NCI-H1694 (cell line): ENCODE measurements at regions not wholly inside any gene's neighbourhood (a gene's known extent, or its start where the extent isn't known, plus 50 kb on each side); places are given as distances from the start of the nearest gene placed in this dataset.
"Not testable (repeated sequence)": the region's sequence is repeated elsewhere in the genome, so short reads cannot be mapped to it uniquely, and the experiment has no call there.

Experiments used
- DNase-seq: peaks from one replicate; lab custom pipeline; 2025; lab: John Stamatoyannopoulos, UW

DNA sequence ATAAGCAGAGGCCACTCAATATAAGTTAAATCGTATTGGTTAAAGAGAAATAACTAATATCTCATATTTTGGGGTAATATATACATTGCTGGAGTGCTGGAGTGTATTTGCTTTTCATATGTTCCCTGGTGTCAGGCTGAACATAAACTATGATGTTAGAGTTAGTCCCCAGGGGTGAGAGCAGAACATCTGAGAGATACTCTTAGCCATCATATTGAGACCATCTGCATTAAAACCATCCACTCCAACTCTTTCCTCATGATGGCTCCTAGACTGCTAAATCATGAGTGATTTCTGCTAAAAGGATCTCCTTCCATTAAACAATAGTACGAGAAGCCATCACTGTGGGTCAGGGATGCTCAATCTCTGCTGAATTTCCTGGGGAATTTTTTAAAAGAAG is 436.2 kb downstream of the DTWD2 start:
- DNase-seq: no peak

DNA sequence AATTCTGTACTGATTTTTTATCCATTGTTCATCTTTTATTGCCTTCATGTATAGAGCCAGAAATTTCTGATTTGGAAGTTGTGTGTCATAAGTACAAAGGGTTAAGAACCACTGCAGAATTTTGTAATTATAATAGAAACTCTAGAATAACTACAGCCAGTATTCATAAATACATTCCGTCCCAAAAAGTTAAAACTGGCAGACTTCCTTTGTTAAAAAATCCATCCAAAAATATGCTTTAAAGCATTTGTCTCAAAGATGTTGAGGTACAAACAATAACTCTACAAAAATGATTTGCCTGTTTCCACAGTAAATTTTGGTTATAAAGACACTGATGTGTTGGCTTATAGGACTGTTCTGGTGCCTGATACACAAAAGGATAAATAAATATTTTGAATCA is 436.6 kb downstream of the DTWD2 start:
- no peak for DNase-seq

DNA sequence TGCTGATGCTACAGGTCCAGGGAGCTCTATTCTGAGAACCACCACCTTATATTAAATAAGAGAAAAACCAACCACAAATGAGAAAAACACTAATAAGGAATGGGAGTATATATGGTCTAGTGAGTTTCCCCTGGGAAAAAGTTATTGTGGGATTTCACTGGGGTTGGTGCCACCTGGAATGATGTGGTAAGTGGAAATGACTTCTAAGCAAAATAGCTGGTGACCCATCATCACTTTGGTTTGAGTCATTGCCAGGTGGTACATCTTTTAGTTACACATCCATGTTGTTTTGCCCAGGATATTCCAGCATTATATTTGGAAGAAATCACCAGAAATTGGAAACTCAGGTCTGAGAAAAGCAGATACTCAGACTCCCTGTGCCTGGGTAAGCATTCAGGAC is 437.3 kb downstream of the DTWD2 start:
- no peak for DNase-seq

DNA sequence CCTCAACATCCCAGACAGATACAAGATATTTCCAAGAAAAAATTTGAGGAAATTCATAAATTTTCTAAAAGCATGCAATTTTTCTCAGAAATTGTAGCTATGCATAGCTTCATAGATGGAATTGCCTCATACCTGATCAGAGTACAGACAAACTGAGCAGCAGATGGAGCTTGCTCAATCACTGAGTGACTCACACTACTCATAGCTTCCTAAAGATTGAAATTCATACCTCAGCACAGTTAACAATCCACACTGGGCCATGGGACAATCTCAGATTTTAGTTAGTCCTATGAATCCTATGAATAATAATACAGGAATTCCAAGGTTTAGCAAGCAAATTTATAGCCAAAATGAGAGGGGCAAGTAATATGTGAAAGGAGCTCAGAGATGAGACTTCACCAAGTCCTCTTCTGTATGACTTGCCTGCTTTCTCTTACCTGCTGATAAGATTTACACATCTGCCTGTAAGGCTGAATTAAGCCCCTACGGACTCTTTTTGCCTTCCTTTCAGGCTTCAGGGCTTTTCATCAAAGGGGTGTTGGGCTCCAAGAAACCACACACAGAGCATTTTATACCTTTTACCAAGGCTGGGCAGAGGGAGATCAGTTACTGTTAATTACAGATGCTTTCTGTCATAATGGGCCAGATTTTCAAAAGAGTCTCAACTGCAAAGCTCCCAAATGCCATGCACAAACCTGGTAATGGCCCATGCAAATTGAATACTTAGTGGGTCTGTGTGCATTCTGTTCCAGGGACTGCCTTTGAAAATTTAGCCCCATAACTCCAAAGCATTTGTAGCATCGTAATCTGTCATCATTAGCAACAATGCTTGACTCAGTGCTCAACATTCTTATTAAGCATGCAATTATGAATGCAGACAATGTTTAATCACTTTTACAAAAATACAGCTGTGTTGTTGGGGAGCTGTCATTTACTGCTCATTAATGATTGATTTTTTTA is 439.3 kb downstream of the DTWD2 start:
- no peak for DNase-seq

DNA sequence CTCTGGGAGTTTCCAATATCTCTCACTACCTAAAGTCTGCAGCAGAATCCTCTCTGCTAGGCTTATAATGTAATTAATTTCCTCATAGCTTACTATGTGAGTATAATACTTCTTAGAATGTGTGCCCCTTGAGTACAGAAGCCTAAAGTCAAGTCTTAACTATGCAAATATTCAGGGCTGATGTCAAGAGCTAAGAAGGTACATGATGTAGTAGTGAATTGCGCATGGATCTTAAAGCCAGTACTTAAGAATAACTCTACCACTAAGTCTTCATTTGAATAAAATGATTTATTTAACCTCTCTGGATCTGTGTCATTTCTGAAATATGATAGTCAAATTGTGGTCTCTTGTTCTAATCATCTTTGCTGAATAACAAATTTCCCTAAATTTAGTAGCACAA is 442.9 kb downstream of the DTWD2 start:
- no peak for DNase-seq

DNA sequence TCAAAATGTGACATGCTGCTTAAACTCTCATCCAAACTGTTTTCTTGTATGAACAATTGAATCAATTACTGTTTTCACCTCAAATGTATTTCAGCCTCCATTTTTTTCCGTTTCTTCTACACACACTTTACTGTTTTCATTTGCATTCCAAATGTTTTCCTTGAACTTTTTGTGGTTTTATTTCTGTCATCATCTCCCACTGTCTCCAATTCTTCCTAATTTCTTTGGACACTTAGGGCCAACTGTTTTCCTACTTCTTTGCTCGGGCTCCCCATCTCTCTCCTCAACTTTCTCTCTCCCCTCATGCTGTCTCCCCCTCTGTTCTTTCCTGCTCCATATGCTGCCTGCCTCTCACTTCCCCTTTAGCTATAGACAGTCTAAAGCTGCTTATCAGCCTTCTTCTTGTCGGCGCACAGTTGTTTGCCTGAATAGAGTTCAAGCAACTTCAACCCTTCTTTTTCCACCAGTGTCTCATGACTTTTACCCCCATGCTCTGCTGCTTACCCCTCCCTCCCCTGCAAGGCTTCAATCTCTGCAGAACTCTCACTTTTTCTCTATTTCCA is 443.4 kb downstream of the DTWD2 start:
- no peak for DNase-seq

DNA sequence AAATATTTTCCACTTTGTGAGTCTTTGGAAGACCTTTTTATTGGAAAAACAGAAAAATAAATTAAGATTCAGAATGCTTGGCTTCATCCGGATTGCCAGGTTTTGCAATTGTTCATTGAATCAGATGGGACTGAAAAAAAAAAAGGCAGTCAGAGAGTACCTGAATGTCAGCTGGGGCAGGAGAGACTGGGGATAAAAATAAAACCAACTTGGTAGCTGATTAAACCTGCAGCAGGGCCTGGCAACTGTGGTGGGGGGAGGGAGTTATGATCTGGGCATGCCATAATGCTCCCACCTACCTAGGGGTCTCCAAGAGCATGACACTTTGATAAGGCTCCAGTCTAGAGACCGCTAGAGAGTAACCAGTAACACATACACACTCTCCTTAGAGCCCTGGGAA is 454.4 kb downstream of the DTWD2 start:
- no peak for DNase-seq

DNA sequence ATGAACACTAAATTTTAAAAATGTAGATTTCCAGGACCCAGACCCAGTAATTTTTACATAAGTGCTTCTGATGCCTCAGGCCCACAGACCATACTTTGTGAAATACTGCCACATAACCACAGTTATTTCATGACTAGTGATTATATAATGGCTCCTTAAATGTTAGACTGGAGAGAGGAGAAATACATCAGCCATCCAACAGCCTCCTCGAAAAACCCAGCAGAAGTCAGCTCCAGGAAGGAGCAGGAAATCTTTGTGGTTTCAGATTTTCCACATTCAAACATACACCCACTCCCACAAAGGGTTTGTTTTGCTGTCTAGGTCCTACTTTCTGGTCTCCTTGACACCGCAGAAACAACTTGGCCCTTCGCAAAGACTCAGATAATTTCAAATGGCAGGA is 455.2 kb downstream of the DTWD2 start:
- no peak for DNase-seq

DNA sequence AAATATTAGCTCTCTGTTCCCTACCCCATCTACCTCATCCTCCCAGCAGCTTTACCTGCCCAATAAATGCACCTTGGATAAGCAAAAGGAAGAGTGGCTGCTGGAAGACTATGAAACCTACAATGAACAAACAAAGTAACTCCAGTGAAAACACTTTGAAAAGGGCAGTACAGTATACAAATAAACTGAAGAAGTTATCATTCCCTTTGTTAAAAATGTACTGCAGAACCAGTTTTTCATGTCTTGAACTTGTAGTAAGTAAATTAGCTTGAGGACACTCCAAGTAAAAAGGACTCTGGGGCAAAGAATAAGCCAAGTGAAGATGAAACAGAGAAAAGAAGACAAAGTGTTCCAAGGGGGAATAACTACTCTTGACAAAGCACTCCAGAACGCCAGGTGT is 457.1 kb downstream of the DTWD2 start:
- no peak for DNase-seq

DNA sequence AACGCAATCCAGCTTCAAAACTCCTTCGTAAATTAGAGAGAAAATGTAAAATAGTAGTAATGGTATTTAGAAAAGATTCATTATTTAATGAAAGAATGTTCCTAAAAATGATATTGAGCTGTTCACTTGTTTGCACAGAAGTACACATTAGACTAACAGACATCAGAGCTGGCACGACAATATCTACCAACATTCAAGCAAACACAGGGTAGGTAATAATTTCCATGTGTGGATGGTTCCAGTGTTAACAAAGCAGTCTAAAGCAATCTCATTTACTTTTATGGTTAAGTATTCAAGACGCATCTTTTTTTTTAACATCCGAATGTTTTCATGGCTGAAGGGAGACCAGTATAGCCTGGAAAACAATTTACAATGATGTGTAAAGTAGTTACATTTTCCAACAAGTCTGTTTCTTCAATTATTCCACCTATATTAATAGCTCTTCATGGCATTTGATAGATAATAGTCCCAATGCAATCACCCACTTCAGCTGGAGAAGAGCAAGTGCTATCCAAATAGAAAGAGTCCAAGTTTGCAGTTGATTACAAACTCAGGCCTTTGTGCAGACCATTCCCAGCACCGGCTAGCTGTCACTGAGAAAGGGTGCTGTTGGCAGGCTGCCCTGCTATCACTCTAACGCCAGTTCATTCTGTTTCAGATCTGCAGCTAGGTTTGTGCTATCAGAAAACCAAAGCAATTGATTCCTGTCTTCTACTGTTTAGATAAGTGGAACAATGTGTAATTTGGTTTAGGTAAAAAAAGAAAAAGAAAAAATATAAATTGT is 458.8 kb downstream of the DTWD2 start:
- no peak for DNase-seq

DNA sequence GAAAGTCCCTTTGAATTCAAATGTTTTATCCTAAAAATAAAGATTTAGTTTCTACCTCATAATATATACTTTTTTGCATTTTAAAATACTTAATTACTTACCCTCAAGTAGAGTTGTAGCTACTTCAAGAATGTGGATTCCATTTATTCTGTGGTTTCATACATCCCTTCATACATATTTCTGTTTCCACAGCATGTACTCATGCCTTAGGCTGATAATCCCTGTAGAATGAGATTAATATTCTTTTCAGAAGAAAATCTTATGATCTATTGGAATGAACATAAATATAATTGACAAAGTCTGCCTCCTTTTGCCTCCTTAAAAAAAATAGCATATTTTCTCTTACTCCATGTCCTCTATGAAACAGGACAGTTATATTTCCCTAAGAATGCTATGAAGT is 465.7 kb downstream of the DTWD2 start:
- no peak for DNase-seq

DNA sequence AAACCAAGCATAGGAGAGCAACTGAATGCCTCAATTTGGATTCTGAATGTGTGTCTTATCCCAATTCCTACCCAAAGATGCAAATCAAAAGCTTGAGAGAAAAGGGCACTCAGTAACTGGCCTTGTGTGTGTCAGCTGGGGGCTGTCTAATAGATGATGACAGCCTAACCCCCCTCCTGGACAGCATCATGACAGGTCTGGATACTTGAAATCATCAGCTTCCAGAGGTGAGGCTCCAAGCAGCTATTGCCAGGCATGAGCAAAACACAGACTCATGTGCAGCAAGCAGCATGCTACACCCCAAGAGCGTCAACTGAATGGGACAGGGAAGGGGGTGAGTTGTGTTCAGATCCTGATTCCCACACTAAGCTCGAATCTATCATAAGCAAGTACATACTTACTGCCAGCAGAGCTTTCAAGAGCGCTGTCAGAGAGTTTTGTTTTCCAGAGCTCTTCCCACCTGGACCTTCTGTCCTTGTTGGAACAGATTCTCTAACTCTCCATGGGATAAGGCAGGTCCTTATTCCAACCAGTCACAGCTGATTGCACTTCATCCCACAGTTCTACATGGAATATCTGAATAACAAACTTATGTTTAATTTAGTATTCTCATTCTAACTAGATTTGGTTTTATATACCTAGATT is 467.5 kb downstream of the DTWD2 start:
- DNase-seq: no peak

DNA sequence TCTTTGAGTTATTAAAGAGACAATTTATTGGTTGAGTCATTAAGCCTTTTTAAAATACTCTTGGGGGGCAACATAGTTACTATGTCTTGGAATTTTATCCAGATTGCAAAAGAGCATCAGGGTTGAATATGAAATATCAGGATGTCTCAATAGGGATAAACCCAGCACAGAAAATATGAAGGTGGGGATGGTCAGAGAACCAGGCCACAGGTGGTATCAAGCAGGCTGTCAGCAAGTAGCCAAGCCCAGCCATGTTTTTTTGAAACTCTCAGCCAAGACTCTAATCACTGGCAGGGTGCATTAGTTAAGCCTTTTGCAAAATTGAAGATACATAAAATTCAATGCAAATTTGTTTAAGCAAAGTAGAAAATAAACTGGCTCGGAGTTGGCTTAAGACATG is 468.9 kb downstream of the DTWD2 start:
- no peak for DNase-seq

DNA sequence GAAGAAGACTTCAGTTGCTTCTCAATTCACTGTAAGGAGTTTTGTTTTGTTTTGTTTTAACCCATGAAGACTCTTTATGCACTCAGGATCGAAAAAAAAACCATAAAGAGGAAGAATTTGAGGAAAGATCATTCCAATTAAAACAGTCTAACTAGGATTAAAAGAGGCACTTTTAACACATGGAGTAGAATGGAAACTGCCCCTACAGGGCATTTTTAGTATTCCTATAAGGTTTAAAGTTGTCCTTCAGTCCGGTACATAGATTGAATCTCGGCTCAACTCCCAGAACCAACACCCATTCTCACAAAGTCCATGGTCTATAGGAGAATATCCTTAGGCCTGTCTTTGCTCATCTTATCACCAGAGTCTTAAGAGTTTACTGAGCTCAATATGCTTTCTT is 469.6 kb downstream of the DTWD2 start:
- no peak for DNase-seq

DNA sequence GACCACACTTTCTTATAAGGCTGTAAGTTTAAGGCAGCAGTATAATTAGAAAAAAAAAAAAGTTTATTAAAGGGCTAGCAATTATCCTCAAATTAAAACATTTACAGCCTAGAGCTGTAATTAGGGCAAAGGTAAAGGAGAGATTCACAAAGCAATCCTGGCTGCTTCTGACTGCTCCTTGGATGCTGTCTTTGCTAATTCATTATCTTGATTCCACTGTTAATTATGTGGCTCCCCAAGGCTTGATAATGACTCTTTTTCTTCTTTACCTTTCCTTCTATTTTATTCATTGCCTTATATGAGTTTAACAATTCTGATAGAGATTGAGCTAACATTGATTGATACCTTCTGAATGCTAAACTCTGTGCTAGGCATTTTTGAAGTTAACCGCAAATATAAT is 476.5 kb downstream of the DTWD2 start:
- no peak for DNase-seq

DNA sequence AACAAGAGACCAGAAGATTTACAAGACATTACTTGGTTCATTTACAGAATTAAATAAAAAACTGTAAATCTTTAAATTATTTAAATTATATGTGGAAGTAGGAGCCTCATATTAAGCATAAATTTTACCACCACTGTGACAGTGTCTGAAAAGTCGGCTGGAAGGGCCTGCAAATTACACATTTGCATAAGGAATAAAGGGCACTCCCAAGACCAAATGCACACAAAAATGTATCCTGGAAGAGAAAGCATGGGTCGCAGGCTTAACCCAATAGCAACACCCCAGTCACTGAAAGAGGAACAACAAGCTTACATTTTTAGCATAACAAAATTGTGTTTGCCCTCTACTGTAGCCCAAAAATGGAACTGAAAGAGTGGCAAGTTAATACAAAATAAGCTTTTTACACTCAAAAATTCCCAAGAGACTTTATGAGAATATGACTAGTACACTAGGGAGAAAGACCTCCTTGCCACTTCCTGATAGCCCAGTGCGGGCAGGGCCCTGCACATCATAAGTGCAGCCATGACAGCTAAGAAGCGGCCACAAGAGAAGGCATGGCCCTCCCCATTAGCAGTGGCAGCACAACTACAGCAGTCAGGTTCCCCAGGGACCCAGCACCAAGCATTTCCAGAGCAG is 482.0 kb downstream of the DTWD2 start:
- no peak for DNase-seq

DNA sequence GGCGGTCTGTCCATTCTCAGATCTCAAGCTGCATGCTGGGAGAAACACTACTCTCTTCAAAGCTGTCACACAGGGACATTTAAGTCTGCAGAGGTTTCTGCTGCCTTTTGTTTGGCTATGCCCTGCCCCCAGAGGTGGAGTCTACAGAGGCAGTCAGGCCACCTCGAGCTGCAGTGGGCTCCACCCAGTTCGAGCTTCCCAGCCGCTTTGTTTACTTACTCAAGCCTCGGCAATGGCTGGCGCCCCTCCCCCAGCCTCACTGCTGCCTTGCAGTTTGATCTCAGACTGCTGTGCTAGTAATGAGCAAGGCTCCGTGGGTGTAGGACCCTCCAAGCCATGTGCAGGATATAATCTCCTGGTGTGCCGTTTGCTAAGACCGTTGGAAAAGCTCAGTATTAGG is 486.1 kb downstream of the DTWD2 start:
- DNase-seq: not testable (repeated sequence)

DNA sequence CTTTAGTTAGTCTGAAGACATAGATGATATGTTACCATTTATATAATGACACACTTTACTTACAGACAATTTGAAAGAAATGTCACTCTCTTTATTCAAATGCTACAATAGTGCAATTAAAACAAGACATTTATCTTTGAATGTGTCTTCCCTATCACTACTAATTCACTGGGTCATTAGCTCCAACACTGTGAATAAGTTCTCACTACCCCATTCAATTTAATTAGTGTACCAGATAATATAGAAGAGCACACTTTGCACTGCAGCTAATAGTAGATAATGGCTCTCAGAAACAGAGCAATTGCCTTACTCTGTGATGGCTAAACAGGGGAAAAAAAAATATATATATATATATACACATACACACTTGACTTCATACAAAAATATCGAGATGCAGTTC is 497.0 kb downstream of the DTWD2 start:
- DNase-seq: no peak

DNA sequence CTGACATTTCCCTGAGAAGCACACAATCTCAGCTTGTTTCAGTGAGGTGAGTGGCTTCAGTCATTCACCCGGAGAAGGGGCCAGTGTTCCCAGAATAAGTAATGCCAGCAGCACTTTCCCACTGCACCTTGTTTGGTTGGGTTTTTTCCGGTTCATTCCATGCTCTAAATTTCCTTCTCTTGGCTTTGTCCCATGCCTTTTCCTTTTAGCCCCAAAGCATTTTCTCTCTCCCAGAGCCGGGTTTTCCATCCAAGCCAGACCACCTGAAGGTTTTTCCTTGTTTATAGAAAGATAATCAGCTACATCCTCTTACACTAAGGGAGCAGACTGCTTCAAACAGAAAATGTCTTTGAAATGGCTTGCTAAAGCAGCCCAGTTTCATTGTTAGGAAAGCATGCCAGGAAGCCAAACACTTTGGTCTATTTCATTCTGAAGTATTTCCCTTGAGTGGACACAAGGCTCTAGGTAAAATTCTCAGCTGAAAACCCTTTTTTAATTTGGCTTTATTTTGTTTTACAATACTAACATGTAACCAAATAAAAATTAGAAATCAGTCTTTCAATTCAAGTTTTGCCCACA is 501.6 kb downstream of the DTWD2 start:
- no peak for DNase-seq

DNA sequence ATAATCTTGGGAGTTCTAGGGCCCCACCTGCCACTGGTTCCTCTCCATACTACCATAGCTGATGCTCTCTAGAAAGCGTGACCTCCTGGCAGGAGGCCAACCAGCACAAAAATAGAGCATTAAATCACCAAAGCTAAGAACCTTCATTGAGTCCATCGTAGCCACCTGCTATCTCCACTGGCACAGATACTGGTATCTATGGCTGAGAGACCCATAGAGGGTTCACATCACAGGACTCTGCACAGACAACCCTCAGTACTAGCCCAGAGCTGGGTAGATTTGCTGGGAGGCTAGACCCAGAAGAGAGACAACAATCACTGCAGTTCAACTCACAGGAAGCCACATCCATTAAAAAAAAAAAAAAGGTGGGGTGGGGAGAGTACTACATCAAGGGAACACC is 509.1 kb downstream of the DTWD2 start:
- no peak for DNase-seq

DNA sequence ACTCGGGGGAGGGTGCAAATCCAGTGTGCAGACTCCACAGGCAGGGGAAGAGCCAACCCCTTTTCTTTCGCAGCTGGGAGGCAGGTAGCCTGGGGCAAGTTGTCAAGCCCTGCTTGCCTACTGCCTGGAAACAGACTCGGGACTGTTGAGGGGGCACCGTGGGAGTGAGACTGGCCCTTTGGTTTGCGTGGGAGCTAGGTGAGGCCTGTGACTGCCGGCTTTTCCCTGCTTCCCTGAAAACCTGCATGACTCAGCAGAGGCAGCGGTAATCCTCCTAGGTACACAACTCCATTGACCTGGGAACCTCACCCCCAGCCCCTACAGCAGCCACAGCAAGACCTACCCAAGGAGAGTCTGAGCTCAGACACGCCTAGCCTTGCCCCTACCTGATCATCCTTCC is 509.5 kb downstream of the DTWD2 start:
- DNase-seq: no peak

DNA sequence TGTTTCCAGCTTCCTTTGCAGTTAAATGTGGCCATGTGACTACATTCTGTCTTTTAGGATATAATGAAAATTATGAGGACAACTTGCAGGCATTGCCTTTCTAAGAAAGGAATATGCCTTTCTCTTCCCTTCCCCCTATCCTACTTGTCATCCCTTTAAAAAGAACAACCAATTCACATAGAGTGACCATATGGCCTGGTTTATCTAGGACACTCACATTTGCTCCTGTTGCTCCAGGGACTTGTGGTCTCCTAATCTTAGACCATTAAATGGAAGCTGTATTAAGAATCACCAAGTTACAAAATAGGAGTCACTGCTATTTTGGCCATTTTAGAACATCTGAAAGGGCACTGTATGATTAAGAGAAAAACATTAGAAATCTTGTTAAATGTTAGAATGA is 520.3 kb downstream of the DTWD2 start:
- no peak for DNase-seq
